ENCODE measurements at regions not wholly inside any gene's neighbourhood (a gene's known extent, or its start where the extent isn't known, plus 50 kb on each side); places are given as distances from the start of the nearest gene placed in this dataset.
"Not testable (repeated sequence)": the region's sequence is repeated elsewhere in the genome, so short reads cannot be mapped to it uniquely, and the experiment has no call there.

- Histone ChIP-seq H3K27me3 (no peaks in the 10 kb centered on the region), H3K9ac (no peak overlapping the region), H3K4me2 (no peak overlapping the region), H3K4me3 (no peak overlapping the region), H3K36me3 (no peaks in the 10 kb centered on the region), H3K27ac (no peak overlapping the region), H3K4me1 (no peaks in the 10 kb centered on the region), H4K20me1 (no peaks in the 10 kb centered on the region), H3K9me3 (no peaks in the 10 kb centered on the region; the same call in 1 of the 2 replicates)
- TF ChIP-seq Cebpa-rat (IDR thresholded peaks at IDR 0.05): no peak
These were observed 955.5 kb upstream of the PRKX start for GRCh38 chrX:4668802-4669536.

- no peaks in the 10 kb centered on the region for H3K4me1 ChIP-seq
- no peak overlapping the region for H3K9ac ChIP-seq
- no peaks in the 10 kb centered on the region for H3K27me3 ChIP-seq
- H3K9me3 ChIP-seq: no peaks in the 10 kb centered on the region; the same call in 1 of the 2 replicates
- no peak overlapping the region for H3K27ac ChIP-seq
- no peak for TF ChIP-seq Cebpa-rat (IDR thresholded peaks at IDR 0.05)
- H3K4me3 ChIP-seq: no peak overlapping the region
- H3K36me3 ChIP-seq: no peaks in the 10 kb centered on the region
- H3K4me2 ChIP-seq: no peak overlapping the region
- H4K20me1 ChIP-seq: no peaks in the 10 kb centered on the region
These were observed 949.6 kb upstream of the PRKX start for GRCh38 chrX:4663085-4663484.

GRCh38 chrX:4661771-4662170, 948.3 kb upstream of the PRKX start:
- Histone ChIP-seq H3K36me3 (no peaks in the 10 kb centered on the region), H3K27ac (no peak overlapping the region), H4K20me1 (no peaks in the 10 kb centered on the region), H3K9me3 (no peaks in the 10 kb centered on the region), H3K27me3 (no peaks in the 10 kb centered on the region), H3K9ac (no peak overlapping the region), H3K4me1 (no peaks in the 10 kb centered on the region), H3K4me2 (no peak overlapping the region), H3K4me3 (no peak overlapping the region)
- TF ChIP-seq Cebpa-rat (IDR thresholded peaks at IDR 0.05): no peak

- no peak overlapping the region for H3K27ac ChIP-seq
- H3K4me2 ChIP-seq: no peak overlapping the region
- H3K4me3 ChIP-seq: no peak overlapping the region
- no peak overlapping the region for H3K9ac ChIP-seq
- no peaks in the 10 kb centered on the region for H4K20me1 ChIP-seq
- no peaks in the 10 kb centered on the region for H3K27me3 ChIP-seq
- no peak for TF ChIP-seq Cebpa-rat (IDR thresholded peaks at IDR 0.05)
- H3K4me1 ChIP-seq: no peaks in the 10 kb centered on the region
- H3K9me3 ChIP-seq: no peaks in the 10 kb centered on the region
- H3K36me3 ChIP-seq: no peaks in the 10 kb centered on the region
These were observed 943.0 kb upstream of the PRKX start for GRCh38 chrX:4656419-4656818.

GRCh38 chrX:4655743-4656142, 942.3 kb upstream of the PRKX start:
- no peak overlapping the region for H3K9ac ChIP-seq
- no peaks in the 10 kb centered on the region for H3K36me3 ChIP-seq
- no peaks in the 10 kb centered on the region for H4K20me1 ChIP-seq
- no peak overlapping the region for H3K4me3 ChIP-seq
- H3K4me2 ChIP-seq: no peak overlapping the region
- TF ChIP-seq Cebpa-rat (IDR thresholded peaks at IDR 0.05): no peak
- H3K27ac ChIP-seq: no peak overlapping the region
- no peaks in the 10 kb centered on the region for H3K27me3 ChIP-seq
- H3K9me3 ChIP-seq: no peaks in the 10 kb centered on the region
- H3K4me1 ChIP-seq: no peaks in the 10 kb centered on the region

GRCh38 chrX:4642114-4642513, 928.7 kb upstream of the PRKX start:
- no peak overlapping the region for H3K27ac ChIP-seq
- no peaks in the 10 kb centered on the region for H3K27me3 ChIP-seq
- H3K4me2 ChIP-seq: no peak overlapping the region
- no peaks in the 10 kb centered on the region for H4K20me1 ChIP-seq
- H3K9ac ChIP-seq: no peak overlapping the region
- H3K9me3 ChIP-seq: peaks cover 7% of the 10 kb centered on the region
- no peak for TF ChIP-seq Cebpa-rat (IDR thresholded peaks at IDR 0.05)
- H3K4me3 ChIP-seq: no peak overlapping the region
- H3K4me1 ChIP-seq: no peaks in the 10 kb centered on the region
- no peaks in the 10 kb centered on the region for H3K36me3 ChIP-seq

GRCh38 chrX:4638036-4638435, 924.6 kb upstream of the PRKX start:
- Histone ChIP-seq H3K4me2 (no peak overlapping the region), H3K27me3 (no peaks in the 10 kb centered on the region), H3K36me3 (no peaks in the 10 kb centered on the region), H3K4me3 (no peak overlapping the region), H3K9ac (no peak overlapping the region), H3K9me3 (peaks cover 7% of the 10 kb centered on the region), H3K27ac (no peak overlapping the region), H4K20me1 (no peaks in the 10 kb centered on the region), H3K4me1 (no peaks in the 10 kb centered on the region)
- TF ChIP-seq Cebpa-rat (IDR thresholded peaks at IDR 0.05): no peak

- no peaks in the 10 kb centered on the region for H3K36me3 ChIP-seq
- no peak overlapping the region for H3K4me3 ChIP-seq
- no peaks in the 10 kb centered on the region for H3K4me1 ChIP-seq
- H3K9me3 ChIP-seq: no peaks in the 10 kb centered on the region
- TF ChIP-seq Cebpa-rat (IDR thresholded peaks at IDR 0.05): no peak
- no peak overlapping the region for H3K4me2 ChIP-seq
- H3K27ac ChIP-seq: no peak overlapping the region
- no peaks in the 10 kb centered on the region for H4K20me1 ChIP-seq
- no peaks in the 10 kb centered on the region for H3K27me3 ChIP-seq
- no peak overlapping the region for H3K9ac ChIP-seq
These were observed 914.0 kb upstream of the PRKX start for GRCh38 chrX:4627414-4627813.

GRCh38 chrX:4622486-4623167, 909.2 kb upstream of the PRKX start:
- H3K4me1 ChIP-seq: no peaks in the 10 kb centered on the region
- no peak overlapping the region for H3K4me2 ChIP-seq
- H3K9ac ChIP-seq: no peak overlapping the region
- no peaks in the 10 kb centered on the region for H3K36me3 ChIP-seq
- H3K9me3 ChIP-seq: peaks cover 8% of the 10 kb centered on the region; the same call in 1 of the 2 replicates
- H3K27ac ChIP-seq: no peak overlapping the region
- no peaks in the 10 kb centered on the region for H3K27me3 ChIP-seq
- no peaks in the 10 kb centered on the region for H4K20me1 ChIP-seq
- H3K4me3 ChIP-seq: no peak overlapping the region
- no peak for TF ChIP-seq Cebpa-rat (IDR thresholded peaks at IDR 0.05)

- H4K20me1 ChIP-seq, H3K4me2 ChIP-seq: not testable (repeated sequence)
These were observed 900.2 kb upstream of the PRKX start for GRCh38 chrX:4613651-4614050.

More at GRCh38 chrX:4613651-4614050, 900.2 kb upstream of the PRKX start:
- H3K36me3 ChIP-seq, H3K27me3 ChIP-seq, H3K9ac ChIP-seq, H3K4me1 ChIP-seq, H3K4me3 ChIP-seq, H3K27ac ChIP-seq: not testable (repeated sequence)
- peaks cover 26% of the 10 kb centered on the region for H3K9me3 ChIP-seq
